Activated CD4-positive, alpha-beta T cell treated with anti-CD3 and anti-CD28 coated beads, Interleukin-2, amount 50 U/mL, for 16 hours (primary cell): ENCODE measurements at regions not wholly inside any gene's neighbourhood (a gene's known extent, or its start where the extent isn't known, plus 50 kb on each side); places are given as distances from the start of the nearest gene placed in this dataset.

Experiments used
- DNase-seq: peaks from one replicate; pipeline ENCODE4 v3.0.0-alpha.2; 2020

DNA sequence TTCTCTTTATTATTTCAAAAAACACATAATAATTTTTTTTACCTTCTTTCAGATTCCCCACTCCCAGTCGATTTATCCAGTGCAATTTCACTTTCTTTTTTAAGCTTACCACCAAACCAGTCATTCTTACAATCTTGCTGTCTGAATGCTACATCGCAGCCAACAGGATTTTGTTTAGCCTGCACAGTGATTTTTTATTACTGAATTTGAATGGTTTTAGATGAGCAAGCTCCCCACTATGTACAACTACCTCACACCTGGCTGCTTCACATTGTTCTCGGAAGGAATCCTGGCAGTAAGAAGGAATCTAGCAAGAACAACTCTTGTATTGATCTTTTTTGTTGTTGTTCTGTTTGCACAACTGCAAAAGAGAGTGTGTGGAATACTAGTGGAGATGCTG is 668.1 kb upstream of the WWC1 start:
- DNase-seq, result no peak

DNA sequence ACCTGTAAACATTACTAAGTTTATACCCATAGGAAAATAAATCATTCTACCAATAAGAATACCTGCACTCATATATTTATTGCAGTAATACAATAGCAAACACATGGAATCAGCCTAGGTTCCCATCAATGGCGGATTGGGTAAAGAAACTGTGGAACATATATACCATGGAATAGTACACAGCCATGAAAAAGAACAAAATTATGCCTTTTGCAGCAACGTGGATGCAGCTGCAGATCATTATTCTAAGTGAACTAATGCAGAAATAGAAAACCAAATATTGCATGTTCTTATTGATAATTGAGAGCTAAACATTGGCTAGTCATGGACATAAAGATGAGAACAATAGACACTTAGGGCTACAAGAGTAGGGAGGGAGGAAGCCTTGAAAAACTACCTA is 667.4 kb upstream of the WWC1 start:
- no peak for DNase-seq

DNA sequence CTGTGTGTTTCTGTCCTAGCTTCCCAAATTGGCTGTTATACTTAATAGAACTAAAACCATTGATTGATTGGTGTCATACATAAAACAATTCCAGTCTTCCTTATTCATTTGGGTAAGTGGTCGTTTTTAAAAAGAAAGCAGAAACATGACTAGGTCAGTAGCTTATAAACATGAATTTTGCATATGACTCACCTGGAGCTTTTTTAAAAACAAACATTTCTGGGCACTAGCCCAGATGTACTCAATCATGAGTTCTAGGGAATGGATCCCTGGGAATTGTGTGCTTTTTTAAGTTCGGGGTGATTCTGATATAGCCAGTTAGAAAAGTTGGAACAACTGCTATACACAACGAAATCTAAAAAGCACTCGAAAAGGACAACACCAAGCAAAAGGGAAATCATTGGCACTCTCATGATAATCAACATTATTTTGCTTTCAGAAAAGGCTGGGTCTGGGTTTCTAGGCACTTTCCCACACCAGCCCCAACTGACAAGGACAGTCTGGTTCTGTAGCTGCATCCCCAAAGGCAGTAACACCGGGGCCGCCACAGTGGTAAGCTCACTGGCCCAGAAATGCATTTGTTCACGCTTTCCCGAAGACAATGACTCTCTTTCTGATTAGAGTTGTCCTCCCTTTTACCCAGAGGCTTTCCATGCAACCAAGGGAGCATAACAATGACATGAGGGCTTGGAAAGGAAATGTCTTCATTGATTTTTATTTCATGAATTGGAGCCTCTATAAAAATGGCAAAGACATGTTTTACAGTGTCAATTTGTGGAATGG is 664.9 kb upstream of the WWC1 start:
- no peak for DNase-seq

DNA sequence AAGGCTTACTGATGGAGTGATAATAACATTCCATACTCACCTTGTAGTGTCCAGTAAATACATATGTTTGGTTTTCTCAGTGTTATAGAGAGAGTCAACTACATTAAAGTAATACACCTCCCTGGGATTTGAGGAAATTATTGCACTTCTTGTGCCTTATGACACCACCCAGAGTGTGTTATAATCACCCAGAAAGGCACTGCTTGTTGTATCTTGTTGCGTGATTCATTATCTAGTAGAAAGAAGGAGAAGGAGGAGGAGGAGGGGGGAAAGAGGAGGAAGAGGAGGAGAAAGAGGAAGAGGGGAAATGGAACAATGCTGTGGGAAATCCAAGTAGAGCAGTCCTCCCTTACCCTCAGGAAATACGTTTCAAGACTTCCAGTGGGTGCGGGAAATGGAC is 661.8 kb upstream of the WWC1 start:
- DNase-seq, result no peak

DNA sequence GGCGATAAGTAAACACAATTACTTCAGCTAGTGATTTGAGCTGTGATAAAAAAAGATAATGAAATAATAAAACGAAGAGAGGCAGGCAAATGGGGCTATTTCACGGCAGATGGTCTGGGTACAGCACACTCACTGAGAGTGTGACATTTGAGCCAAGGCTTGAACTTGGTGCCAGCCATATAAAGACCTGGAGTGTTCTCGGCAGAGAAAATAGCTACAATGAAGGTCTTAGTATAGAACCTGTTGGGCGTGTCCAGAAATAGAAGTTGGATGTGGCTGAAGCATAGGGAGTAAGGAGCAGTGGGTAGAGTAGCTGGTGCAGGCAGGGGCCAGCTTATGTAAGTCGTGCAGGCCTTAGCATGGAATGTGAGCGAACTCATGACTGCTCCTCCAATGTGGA is 660.3 kb upstream of the WWC1 start:
- no peak for DNase-seq

DNA sequence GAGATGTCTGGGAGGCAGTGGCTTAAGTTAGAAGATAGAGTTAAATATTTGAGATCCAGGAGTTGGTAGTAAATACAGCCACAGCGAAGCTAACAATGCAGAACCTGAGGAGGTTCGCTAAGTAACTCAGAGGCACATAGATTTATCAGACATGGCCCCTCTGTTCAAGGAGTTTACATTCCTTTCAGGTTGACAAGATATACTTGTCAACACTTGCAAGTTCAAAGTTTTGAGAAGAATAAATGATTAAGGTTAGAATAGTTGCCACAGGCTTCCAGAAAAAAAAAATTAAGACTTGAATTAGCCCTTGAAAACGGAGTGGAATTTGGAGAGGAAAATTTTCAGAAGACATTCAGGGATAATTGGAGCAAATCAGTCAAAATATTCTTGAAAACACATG is 658.3 kb upstream of the WWC1 start:
- no peak for DNase-seq

DNA sequence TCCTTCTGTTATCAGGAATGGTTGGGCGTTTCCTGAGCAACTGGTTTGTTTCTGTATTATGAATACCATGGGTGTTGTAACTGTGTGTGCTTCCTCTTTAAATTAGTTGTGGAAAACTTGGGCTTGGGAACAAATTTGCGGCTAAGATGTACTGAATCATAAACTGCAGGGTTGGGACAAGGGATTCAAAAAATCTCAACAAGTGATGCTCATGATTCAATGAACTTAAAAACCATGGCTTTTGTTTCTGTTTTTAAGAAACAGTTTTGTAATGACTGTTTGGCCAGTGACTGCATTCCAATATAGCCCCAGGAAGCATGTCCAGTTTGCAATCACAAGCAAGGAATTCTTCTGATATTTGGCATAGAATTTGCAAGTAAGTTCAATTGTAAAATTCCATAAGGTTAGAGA is 657.5 kb upstream of the WWC1 start:
- no peak for DNase-seq

DNA sequence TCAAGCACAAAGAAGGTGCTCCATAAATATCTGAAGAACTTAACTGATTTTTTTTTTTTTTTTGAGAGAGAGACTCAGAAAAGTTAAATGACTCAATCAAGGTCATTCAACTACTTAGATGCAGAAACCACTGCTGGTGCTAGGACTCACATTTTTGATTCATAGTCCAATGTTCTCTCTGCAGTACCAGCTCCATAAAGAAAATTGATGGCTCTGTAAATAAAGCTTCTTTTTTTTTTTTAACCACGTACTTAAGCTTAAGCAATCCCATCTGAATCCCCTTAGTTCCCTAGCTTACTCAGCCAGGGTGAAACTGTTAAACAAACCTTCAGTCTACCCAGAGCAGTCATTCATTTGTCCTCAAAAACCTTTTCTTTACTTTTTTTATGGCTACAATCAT is 657.0 kb upstream of the WWC1 start:
- DNase-seq, result no peak

DNA sequence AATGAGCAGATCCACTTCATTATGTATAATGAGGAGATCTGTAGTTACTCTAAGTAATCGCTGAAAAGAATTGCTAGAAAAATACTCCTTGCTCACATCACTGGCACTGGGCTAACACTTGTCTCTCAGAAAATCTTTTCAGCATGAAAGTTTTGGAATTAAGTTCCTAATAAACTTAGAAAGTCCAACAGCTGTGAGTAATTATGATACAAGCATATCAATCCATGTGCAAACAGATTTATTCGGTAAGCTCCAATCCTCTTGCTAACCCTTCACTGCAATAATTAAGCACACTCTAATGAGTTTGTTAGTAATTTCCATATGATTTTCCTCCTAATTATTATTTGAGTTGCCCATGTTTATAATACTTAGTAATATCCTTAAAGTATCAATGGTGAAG is 652.6 kb upstream of the WWC1 start:
- DNase-seq, result no peak

DNA sequence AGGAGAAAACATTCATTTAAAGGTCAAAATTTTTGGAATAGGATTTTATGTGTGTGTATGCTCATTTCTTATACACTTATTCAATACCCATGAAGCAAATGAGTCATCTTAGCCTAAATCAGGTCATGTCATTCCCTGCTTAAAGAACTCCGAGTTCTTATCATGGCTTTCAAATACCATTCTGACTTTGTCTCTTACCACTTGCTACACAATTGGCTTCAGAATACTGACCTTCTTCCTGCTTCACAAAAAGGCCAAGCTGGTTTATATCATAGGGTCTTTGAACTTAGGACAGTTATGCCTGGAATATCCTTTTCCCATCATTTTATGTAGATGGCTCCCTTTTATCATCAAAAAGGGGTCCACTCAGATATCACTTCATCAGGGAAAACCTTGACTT is 652.2 kb upstream of the WWC1 start:
- no peak for DNase-seq

DNA sequence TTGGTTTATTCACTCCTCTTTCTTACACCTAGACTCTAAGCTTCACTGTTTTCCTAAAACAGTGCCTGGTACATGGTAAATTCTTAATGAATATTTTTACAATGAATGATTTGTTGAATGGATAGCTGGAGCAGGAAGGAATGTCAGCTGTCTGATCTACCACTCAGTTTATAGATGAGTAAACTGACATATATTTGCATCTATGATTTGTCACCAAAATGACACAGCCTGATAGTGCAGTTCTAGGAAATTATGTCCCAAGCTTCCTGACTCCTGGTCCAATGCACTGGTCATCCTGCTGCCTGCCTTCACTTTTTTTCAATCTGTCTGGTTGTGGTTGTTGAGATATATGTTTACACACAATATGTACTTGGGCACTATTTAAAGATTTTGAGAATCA is 651.7 kb upstream of the WWC1 start:
- no peak for DNase-seq

DNA sequence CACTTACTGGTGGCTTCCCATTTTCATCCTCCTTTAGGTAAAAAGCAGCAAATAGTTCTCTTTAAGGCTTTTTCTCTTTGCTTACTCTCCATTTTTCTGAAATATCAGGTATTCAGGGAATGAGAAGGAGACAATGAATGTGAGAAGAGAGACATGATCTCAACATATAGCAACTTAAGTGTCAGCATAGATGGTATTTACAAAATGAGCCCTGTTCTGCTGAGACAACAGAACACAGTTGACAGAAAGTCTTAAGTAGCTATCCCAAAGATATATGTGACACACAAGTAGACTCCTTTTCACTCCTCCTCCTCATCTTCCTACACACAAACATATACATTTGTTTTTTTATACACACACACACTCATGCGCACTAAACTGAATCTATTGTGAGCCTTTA is 649.3 kb upstream of the WWC1 start:
- no peak for DNase-seq

DNA sequence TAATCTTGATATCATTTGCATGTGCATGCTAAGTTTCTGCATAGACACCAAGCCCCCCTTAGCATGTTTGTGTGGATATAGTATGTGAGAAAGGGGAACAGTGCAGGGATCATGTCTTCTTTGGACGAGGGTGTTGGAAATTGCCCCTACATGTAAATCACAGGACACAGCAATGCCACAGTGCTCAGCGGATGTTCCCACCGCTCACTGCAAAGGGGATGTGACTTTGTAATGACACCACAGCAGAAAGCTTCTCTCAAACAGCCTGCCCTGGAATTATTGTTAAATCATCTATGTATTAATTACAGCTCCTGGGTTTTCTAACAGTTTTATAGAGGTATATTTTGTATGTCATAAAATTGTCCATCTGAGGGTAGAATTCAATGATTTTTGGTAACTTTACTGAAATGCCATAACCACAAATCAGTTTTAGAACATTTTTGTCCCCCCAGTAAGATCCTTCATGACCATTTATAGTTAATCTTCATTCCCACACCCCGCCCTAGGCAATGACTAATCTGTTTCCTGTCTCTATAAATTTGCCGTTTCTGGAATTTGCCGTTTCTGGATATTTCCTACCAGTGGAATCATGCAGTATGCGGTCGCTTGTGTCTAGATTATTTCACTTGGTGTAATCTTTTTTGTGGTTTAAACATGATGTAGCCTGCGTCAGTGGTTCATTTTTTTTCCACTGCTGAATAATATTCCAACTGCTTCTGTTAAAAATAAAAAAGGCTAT is 648.5 kb upstream of the WWC1 start:
- no peak for DNase-seq

DNA sequence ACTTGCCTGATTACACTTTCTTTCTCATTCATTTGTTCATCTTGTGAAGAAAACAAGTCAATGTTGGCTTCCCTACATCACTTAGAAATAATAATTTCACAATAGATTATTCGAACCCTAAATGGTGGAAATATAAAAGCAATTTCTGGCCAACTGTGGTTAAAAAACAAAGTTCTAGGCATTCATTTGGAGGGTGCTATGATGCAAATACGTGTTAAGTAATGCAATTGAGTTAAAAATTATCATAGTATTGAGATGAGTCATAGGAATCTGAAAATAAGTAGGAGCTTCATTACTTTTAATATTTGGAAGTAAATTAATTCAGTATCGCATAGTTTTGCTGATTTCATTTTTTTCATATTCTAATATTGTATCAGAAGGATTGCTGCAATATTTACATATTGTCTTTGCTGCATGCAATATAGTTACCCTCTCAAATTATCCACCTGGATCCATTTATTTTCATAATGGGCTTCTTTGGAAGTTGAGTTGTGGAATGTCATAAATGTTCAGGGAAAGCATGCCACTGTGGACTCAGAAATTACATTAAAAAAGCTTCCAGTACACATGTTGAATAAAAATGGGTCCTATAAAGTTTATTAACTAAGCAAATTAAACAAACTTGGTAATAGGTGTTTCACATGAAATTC is 647.7 kb upstream of the WWC1 start:
- DNase-seq, result no peak

DNA sequence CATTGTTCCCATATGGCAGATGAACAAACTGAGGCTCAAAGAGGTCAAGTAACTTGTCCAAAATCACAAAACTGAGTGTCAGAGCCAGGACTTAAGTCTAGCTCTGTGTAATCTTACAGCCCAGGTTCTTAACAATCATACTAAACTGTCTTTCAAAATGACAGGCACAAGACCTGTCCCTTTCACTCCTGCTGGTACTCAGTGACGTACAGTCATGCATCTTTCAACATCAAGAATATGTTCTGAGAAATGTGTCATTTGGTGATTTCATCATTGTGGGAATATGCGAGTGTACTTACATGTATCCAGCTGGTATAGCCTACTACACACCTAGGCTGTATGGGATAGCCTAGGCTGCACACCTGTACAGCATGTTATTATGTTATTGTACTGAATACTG is 646.8 kb upstream of the WWC1 start:
- no peak for DNase-seq

DNA sequence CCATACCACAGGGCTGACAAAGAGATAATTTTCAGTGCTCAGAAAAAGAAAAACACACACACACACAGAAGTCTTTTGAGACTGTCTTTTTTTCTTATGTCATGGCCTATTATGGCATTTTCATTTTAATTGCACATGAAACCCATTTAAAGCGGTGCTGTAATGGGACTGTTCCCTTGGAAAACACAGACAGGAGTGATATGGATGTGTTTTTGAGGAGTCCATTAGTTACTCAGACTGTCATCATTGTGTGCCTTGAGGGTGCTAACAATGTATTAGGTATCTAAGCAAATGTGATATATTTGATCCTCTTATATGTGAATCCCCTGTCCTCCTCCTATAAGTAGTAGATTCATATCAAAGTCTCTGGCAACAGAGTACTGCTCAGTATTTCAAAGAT is 642.0 kb upstream of the WWC1 start:
- DNase-seq, result no peak

DNA sequence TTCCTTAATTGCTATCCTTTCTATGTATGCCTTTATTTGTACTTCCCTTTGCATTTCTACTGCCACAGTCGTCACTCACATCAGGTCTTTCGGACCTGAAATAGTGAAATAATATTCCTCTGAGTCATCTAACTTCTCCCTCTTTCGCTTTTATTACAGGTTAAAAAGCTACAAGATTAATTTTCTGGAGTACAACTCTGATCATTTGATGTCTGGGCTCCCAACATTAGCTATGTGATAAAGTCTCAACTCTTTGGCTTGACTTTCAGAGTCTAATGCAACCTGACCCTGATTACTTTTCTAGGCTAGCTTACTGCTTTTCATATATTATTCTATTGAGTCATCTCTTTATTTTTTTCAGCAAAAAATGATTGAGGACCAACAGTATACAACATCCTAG is 638.8 kb upstream of the WWC1 start:
- DNase-seq, result no peak

DNA sequence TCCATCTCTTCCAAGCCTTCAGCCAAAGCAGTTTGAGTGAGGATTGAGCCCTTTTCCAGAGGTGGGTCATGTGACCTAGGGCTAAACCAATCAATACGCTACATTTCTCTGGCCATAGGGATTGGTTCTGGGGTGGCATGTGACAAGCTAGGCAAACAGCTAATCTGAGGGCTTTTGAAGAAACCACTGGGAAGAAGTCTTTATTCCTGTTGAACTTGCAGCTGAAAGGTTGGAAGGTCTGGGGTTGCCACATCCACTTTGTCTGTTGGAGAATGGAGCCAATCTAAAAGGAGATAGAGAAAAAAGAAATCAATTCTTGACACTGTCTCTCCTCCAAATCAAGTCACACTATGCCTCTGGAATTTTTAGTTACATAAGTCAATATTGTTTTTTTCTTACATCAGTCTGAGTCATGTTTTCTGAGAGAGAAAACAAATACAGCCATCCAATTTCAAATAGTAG is 637.8 kb upstream of the WWC1 start:
- no peak for DNase-seq

DNA sequence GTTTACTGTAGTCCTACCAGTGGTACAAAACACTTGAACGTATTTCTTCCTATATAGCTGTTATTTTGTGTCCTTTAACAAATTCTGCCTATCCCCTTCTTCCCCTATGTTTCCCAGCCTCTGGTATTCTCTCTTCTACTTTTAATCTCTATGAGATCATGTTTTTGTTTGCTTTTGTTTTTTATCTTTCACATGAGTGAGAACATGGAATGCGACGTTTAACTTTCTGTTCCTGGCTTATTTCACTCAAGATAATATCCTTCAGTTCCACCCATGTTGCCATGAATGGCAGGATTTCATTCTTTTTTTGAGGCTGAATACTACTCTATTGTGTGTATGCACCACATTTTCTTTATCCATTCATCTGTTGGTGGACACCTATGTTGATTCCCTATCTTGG is 634.4 kb upstream of the WWC1 start:
- no peak for DNase-seq

DNA sequence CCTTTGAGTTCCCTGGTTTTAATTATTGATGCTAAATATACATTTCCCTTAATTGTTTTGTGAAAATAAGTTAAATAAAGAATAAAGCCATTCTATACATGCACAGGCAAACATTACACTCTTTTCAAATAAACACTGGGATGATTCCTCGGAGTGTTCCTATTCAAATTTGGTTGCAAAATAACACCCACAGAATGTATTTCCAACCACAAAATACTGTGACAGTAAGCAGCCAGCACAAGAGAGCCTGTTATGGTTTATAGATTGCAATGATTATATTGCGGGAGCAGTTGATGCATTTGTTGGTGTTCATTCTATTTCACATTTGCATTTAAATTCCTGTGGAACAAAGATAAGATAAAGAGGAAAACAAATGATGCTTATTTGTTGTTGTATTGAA is 632.6 kb upstream of the WWC1 start:
- no peak for DNase-seq

DNA sequence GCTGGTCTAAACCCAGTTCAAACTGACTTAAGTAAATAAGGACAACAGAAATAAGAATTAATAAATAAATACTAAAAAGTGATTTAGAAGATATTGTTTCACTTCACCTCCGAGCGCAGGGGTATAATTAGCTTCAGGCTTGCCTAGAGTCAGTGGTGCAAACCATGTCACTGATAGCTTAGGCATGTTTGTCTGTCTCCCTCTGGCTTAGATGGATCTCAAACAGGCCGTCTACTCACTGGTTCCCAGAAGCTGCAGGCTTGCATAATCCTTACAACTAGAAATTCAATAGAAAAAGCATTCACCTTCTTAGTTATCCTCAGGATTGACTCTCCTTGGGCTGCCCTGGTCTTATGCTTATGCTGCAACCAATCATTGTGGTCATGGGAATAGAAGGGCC is 629.8 kb upstream of the WWC1 start:
- no peak for DNase-seq

DNA sequence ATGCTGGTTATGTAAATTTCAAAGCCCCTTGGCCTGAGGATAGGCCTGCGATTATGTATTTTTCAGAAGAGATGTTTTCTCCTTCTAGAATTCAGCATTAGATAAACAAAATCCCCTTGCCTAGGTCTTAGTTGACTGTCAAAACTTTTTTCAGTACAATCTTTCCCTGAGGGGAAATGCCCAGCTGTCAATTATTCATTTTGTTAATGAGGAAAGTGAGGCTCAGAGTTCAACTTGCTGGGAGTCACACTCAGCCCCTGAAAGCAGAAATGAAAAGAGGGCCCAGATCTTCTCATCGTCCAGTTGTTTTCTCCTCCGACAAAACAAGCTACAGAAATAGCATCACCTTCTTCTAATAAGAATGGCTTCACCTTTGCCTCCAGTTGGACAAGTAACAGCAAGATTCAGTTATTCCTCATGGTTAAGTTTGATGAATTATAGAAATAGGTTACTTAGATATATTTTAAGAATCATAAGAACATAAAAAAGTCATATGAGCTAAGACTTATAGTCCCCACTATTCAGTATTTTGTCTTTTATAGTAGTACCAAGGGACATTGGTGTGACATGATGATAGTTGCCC is 627.1 kb upstream of the WWC1 start:
- DNase-seq, result no peak

DNA sequence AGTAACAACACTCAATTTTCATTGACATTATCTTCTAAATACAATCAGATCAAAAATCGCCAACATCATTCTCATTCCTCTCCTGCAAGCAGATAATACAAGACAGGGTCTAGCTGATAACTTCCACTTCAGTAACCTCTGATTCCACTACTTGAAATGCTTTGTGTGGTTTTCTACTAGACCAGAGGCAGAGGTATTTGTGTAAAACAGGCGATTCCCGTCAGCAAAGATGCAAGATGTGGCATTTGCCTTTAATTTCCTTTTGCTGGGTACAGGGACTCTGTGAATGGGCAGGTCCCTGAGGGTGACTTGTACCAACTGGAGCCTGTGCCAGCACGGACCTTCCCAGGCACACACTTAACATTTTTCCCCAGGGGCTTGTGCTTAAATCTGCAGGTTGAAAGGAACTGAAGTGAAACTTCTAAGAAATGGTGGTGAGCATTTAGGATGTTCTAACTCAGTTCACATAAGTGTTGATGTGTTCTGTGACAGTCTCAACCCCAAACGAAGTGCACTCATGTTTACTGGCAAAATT is 625.5 kb upstream of the WWC1 start:
- no peak for DNase-seq

DNA sequence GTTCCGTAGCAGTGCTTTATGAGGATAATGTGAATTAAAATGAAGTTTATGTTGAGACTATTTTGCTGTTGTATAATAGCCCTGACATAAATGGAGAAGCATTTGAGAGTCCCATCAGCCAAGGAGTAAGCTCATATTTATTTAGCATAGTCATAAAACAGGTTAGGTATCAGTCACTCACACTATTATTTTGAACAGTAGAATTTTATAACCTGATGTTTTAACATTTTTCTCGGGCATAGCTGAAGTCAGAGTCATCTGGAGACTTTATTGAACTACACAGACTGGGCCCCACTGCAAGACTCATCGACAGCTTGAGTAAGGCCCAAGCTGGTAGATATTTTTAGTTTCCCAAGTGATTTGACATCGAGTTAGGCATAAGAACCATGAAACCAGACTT is 620.3 kb upstream of the WWC1 start:
- DNase-seq, result no peak
